HG02973 (cell line): ENCODE measurements at regions not wholly inside any gene's neighbourhood (a gene's known extent, or its start where the extent isn't known, plus 50 kb on each side); places are given as distances from the start of the nearest gene placed in this dataset.

Source experiments
- ATAC-seq: cut with Tn5 transposase; IDR thresholded peaks from one replicate; pipeline ENCODE4 v1.9.1; 2021; ENCODE audit warnings: moderate library complexity; ENCODE audit not compliant: unreplicated experiment

GRCh38 chr10:131660427-131660826 lies 240.4 kb upstream of the PPP2R2D start:
- ATAC-seq: no peak

GRCh38 chr10:131662851-131663250 lies 238.0 kb upstream of the PPP2R2D start:
- no peak for ATAC-seq

GRCh38 chr10:131663351-131663750 lies 237.5 kb upstream of the PPP2R2D start:
- no peak for ATAC-seq

GRCh38 chr10:131666091-131666490 lies 234.7 kb upstream of the PPP2R2D start:
- ATAC-seq: no peak

- no peak for ATAC-seq
These were observed 233.8 kb upstream of the PPP2R2D start for GRCh38 chr10:131667047-131667446.

GRCh38 chr10:131667561-131667960 lies 233.2 kb upstream of the PPP2R2D start:
- no peak for ATAC-seq

- no peak for ATAC-seq
These were observed 231.9 kb upstream of the PPP2R2D start for GRCh38 chr10:131668903-131669302.

DNA sequence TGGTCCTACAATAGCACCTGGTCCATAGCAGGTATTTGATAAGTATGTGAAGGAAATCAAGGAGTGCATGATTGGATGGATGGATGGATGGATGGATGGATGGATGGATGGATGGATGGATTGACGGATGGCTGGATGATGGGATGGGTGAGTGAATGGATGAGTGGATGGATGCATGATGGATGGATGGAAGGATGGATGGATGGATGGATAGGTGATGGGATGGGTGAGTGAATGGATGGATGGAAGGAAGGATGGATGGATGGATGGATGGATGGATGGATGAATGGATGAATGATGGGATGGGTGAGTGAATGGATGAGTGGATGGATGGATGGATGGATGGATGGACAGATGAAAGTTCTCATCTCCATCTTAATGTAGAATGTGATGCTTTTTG lies 231.0 kb upstream of the PPP2R2D start:
- ATAC-seq: no peak

DNA sequence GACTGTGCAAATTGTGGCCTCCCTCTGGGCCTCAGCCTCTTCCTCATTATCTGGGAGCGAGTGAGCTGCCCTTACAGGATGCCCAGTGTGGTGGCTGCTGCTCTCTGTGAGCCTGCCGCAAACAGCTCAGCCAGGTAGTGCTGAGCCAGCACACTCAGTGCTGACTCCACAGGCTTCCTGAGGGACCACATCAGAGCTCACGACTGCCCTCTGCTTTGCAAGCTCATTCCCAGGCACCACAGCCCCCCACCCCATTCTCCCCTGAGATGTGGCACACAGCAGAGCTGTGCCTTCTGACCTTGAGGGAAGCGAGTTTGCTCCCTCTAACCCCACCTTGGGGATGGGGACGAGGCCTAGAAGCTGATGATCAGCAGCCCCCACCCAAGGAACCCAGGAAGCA lies 230.5 kb upstream of the PPP2R2D start:
- ATAC-seq: no peak

- ATAC-seq: no peak
These were observed 227.4 kb upstream of the PPP2R2D start for GRCh38 chr10:131673396-131673795.

- ATAC-seq: no peak
These were observed 226.7 kb upstream of the PPP2R2D start for GRCh38 chr10:131674130-131674529.

GRCh38 chr10:131675104-131675503 lies 225.7 kb upstream of the PPP2R2D start:
- no peak for ATAC-seq

DNA sequence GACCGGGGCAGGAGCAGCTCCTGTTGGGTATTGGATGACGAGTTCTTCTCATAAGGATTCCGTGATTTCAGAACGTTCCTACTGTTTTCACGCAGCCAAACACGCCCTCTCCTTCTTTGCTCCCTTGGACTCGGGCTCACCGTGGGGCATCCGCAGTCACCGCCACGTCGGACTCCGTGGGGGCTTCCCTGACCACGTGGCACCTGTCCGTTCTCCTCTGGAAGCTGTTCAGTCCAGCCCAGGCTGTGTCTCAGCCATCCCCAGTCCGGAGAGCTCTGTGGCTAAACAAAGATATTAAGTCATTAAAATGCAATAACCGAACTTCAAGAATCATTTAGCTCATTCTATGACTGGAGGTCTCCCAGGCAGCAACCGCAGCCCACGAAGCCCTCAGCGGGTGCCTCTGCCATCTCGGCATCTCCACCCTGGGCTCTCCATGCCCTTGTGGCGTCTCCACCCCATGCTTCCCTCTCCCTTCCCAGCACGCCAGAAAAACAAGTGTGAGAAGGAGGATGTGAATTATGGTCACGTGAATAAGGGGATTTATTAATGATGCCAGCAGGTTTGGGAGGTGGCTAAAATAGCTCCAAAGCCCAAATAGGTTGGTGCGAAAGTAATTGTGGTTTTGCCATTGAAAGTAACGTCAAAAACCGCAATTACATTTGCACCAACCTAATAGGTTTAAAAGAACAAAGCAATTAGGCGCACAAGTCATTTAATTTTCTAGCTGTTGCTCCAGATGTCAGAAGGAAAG lies 224.6 kb upstream of the PPP2R2D start:
- ATAC-seq: no peak

DNA sequence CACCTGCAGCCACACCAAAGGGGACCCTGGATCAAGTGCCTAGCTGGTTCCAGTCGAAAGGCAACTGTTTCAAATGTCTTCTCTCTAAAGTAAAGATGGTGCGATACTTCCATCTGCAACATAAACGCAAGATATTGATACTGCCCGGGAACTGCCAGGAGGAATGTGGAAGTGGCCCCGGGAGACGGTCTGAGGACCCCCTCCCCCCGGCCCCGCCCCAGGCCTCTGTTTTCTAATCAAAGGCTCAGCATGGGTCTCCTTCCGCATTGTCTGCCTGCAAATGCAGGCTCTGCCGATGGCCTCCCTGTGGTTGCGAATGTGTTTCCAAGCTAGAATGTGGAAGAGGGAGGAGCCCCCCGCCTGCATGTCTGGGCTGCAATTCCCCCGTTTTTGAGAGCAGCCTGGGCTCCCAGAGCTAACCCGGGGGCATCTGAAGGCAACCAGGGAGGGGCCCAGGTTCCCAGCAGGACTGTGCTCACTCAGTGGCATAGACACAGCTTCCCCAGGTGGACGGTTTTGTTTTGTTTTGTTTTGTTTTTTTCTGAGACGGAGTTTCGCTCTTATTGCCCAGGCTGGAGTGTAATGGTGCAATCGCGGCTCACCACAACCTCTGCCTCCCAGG lies 223.9 kb upstream of the PPP2R2D start:
- no peak for ATAC-seq

- no peak for ATAC-seq
These were observed 223.1 kb upstream of the PPP2R2D start for GRCh38 chr10:131677671-131678070.

DNA sequence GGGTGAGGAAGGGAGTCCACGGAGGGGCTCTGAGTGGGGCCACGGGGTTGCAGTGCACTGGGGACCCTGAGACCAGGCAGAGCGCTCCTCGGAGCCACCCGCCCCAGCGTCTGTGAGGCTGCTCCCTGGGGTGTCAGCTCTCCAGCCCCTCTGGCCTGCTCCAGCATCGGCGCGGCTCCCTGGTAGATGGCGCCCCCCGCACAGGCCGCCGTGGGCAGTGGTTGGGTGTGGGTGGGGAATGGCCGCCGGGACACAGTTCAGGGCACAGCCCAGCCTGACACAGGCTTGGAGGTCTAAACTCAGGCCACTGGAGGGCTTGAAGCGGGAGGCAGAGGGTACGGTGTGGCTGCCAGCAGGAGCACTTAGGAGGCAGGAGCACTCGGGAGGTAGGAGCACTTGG lies 222.6 kb upstream of the PPP2R2D start:
- no peak for ATAC-seq

DNA sequence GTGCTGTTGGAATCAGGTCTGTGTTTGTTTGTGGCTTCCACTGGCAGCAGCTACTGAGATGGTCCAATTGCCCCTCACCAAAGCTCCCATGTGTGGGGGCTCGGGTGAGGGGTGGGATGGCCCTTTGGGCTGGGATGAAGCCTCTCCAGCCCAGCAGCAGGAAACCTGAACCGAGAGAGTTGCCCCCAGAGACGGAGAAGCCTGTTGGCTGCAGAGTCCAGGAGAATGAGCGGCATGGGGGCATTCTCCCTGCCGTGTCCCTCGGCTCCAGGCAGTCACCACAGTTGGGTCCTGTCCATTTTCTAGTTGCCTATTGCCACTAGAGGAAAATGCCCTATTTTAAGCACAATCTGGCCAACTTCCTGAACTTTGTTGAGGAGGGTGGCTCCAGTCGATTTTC lies 222.2 kb upstream of the PPP2R2D start:
- no peak for ATAC-seq

- no peak for ATAC-seq
These were observed 220.9 kb upstream of the PPP2R2D start for GRCh38 chr10:131679926-131680325.

- ATAC-seq: no peak
These were observed 219.7 kb upstream of the PPP2R2D start for GRCh38 chr10:131681122-131681521.

DNA sequence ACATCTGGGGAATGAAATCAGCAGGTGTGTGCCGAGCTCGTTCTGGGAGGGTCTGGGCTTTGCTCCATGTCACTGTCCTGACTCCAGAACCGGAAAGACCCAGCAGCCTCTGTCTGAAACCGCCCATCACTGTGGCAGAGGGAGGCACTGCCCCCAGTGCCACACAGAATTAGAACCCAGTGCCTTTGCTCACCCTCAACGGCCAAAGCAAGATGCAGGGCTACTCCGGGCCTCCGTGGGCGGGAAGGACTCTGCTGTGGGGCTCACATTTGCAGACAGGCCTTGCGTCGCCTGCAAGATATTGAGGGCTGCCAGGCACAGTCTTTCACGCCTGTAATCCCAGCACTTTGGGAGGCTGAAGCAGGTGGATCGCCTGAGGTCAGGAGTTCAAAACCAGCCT lies 219.2 kb upstream of the PPP2R2D start:
- no peak for ATAC-seq

- ATAC-seq: no peak
These were observed 218.4 kb upstream of the PPP2R2D start for GRCh38 chr10:131682271-131682962.

- no peak for ATAC-seq
These were observed 217.4 kb upstream of the PPP2R2D start for GRCh38 chr10:131683281-131683861.
